Liver (tissue), 7 donors: ENCODE measurements at regions not wholly inside any gene's neighbourhood (a gene's known extent, or its start where the extent isn't known, plus 50 kb on each side); places are given as distances from the start of the nearest gene placed in this dataset.

Experiments used
- DNase-seq: peaks from one replicate; pipeline ENCODE4 v3.0.0-alpha.2; 2017; ENCODE audit warnings: low spot score
- H3K27ac ChIP-seq, 2 donors: one replicate each; pipeline ENCODE4 v1.7.0; 2013; ENCODE audit warnings: inconsistent platforms in 2 of 2, low read length in 2 of 2, control low read depth in 1 of 2, low read depth in 1 of 2, mild to moderate bottlenecking in 1 of 2
- H3K27me3 ChIP-seq, 4 donors: one replicate each; pipeline versions ENCODE4 v1.6.1 to v1.7.0; 2013; ENCODE audit warnings: low read length in 3 of 4, inconsistent platforms in 1 of 4, mild to moderate bottlenecking in 1 of 4, moderate library complexity in 1 of 4; ENCODE audit not compliant: control insufficient read depth in 4 of 4, insufficient read depth in 4 of 4
- H3K36me3 ChIP-seq, 4 donors: one replicate each; pipeline versions ENCODE4 v1.6.1 to v1.7.0; 2013; ENCODE audit warnings: low read length in 3 of 4, mild to moderate bottlenecking in 3 of 4, low read depth in 1 of 4, moderate library complexity in 1 of 4; ENCODE audit not compliant: control insufficient read depth in 4 of 4, insufficient read depth in 3 of 4
- H3K4me1 ChIP-seq, 4 donors: one replicate each; pipeline versions ENCODE4 v1.6.1 to v1.7.0; 2013; ENCODE audit warnings: low read length in 3 of 4, mild to moderate bottlenecking in 3 of 4, moderate library complexity in 1 of 4; ENCODE audit not compliant: control insufficient read depth in 4 of 4, insufficient read depth in 4 of 4
- H3K4me3 ChIP-seq, 3 donors: one replicate each; pipeline versions ENCODE4 v1.6.1 to v1.7.0; 2013; ENCODE audit warnings: low read length in 3 of 3, control low read depth in 1 of 3, low read depth in 1 of 3, mild to moderate bottlenecking in 1 of 3
- H3K9ac ChIP-seq, 2 donors: one replicate each; pipeline ENCODE4 v1.7.0; 2013; ENCODE audit warnings: low read length in 2 of 2, mild to moderate bottlenecking in 2 of 2, moderate library complexity in 2 of 2, control low read depth in 1 of 2, low read depth in 1 of 2
- H3K9me3 ChIP-seq, 4 donors: one replicate each; pipeline versions ENCODE4 v1.6.1 to v1.7.0; 2013; ENCODE audit warnings: low read length in 3 of 4; ENCODE audit not compliant: control insufficient read depth in 4 of 4
- EGR1 ChIP-seq, 2 donors: IDR thresholded peaks; 2 replicates each; pipeline ENCODE4 v1.6.1; 2016 to 2018; ENCODE audit warnings: antibody characterized with exemption in 2 of 2, low read depth in 2 of 2
- FOXA1 ChIP-seq: IDR thresholded peaks from 2 replicates; pipeline ENCODE4 v1.6.1; 2016; ENCODE audit warnings: antibody characterized with exemption
- FOXA2 ChIP-seq: IDR thresholded peaks from 2 replicates; pipeline ENCODE4 v1.6.1; 2016; ENCODE audit warnings: antibody characterized with exemption
- GABPA ChIP-seq, 2 donors: IDR thresholded peaks in 1 of 2; conservative IDR thresholded peaks in 1 of 2; 2 replicates each; pipeline ENCODE4 v1.6.1; 2016; ENCODE audit warnings: antibody characterized with exemption in 2 of 2, mild to moderate bottlenecking in 1 of 2, moderate library complexity in 1 of 2
- HNF4A ChIP-seq, 2 donors: conservative IDR thresholded peaks; 2 replicates each; pipeline ENCODE4 v1.6.1; 2016; ENCODE audit warnings: antibody characterized with exemption in 2 of 2, mild to moderate bottlenecking in 2 of 2
- HNF4G ChIP-seq: IDR thresholded peaks from 2 replicates; pipeline ENCODE4 v1.6.1; 2016; ENCODE audit warnings: antibody characterized with exemption
- JUND ChIP-seq, 2 donors: IDR thresholded peaks; 2 replicates each; pipeline ENCODE4 v1.6.1; 2016; ENCODE audit warnings: antibody characterized with exemption in 2 of 2
- NR2F2 ChIP-seq: IDR thresholded peaks from 2 replicates; pipeline ENCODE4 v1.6.1; 2016; ENCODE audit warnings: antibody characterized with exemption
- RAD21 ChIP-seq, 2 donors: IDR thresholded peaks; 2 replicates each; pipeline ENCODE4 v1.6.1; 2016; ENCODE audit warnings: antibody characterized with exemption in 2 of 2, mild to moderate bottlenecking in 2 of 2
- REST ChIP-seq: IDR thresholded peaks from 2 replicates; pipeline ENCODE4 v1.6.1; 2016; ENCODE audit warnings: antibody characterized with exemption, mild to moderate bottlenecking
- RXRA ChIP-seq, 2 donors: IDR thresholded peaks; 2 replicates each; pipeline ENCODE4 v1.6.1; 2017 to 2018; ENCODE audit warnings: antibody characterized with exemption in 2 of 2, mild to moderate bottlenecking in 1 of 2
- TAF1 ChIP-seq: conservative IDR thresholded peaks from 2 replicates; pipeline ENCODE4 v1.6.1; 2016; ENCODE audit warnings: antibody characterized with exemption, mild to moderate bottlenecking
- YY1 ChIP-seq: IDR thresholded peaks from 2 replicates; pipeline ENCODE4 v1.6.1; 2016; ENCODE audit warnings: antibody characterized with exemption, mild to moderate bottlenecking
- ZBTB33 ChIP-seq: IDR thresholded peaks from 2 replicates; pipeline ENCODE4 v1.6.1; 2016; ENCODE audit warnings: antibody characterized with exemption
- WGBS: extraction: QIAGEN DNeasy Blood & Tissue Kit; methylation state at CpG from one replicate; pipeline ENCODE4 v1.1.7; 2013; 5-methylcytosine and 5-hydroxymethylcytosine counted together
- TF ChIP-seq, protein P1 (sequence below): IDR thresholded peaks from 2 replicates; pipeline ENCODE4 v1.6.1; 2016; ENCODE audit warnings: antibody characterized with exemption
- TF ChIP-seq, protein P2 (sequence below): IDR thresholded peaks from 2 replicates; pipeline ENCODE4 v1.6.1; 2016; ENCODE audit warnings: antibody characterized with exemption
- donor health status: healthy.
- donor health status: healthy.
- donor health status: healthy.
- donor health status: healthy.

DNA sequence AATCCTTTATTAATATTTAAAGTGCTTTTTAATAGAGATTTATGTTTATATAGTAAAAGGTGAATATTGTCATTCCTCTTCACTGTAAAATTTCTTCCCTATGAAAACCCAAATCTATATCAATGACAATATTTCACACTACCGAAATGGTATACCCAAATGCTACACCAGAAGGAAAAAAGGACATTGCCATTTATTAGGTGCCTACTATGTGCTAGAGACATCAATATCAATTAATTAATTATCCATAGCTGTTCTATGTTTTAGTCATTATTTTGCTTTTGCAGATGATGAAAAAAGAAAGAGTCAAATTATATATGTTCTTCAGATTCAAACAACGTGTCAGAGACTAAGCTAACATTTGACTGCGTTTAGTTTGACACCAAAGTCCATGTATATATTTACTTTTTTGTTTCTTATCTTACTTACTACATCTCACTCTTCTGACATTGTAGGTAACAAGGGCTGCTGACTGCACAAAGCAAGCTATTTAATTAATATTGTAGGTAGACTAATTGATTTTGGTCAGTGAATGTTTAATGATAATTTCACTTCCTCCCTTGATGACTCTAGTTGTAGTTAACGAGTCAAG lies 614.0 kb upstream of the FOXG1 start:
- DNase-seq: no peak
- H3K9me3 ChIP-seq: peaks cover 0 to 1% (median 0%) of the 10 kb centered on the region in 4 donors
- no peak overlapping the region for H3K4me3 ChIP-seq
- H3K27me3 ChIP-seq: no peaks in the 10 kb centered on the region
- no peaks in the 10 kb centered on the region for H3K36me3 ChIP-seq
- H3K9ac ChIP-seq: no peak overlapping the region
- WGBS: 37% methylated on average over 4 of the region's 4 CpGs
- H3K27ac ChIP-seq: no peak overlapping the region
- H3K4me1 ChIP-seq: no peaks in the 10 kb centered on the region
- TF ChIP-seq GABPA (IDR thresholded peaks at IDR 0.05 in 1 of 2, conservative IDR thresholded peaks at IDR 0.05 in 1 of 2): no peak
- peak in 1 of 2 donors; percentile 10 for TF ChIP-seq HNF4A (conservative IDR thresholded peaks at IDR 0.05)

DNA sequence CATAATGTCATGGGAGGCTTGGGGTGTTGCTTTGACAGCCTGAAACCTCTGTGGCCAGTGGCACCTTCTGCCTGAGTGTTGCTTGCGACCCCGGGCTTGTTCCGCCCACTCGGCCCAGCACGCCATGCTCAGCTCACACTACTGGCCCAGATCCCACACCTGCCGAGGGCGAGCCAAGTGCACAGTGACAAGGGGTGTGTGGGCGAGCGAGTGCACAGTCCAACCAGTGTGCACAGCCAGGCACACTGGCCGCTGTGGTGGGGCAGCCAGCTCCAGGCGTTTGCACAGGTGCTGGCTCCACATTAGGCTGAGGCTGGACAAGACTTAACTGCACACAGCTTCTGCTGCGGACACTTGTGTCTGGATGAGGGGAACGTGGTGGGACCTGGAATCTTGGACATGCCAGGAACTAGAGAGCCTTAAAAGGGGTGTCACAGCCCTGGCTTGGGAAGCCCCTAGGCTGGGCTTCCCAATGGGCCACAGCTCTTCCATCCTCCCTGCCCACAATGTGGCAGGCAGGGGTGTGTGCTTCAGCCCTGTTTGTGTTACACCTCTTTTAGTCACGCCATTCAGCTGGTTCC lies 609.2 kb upstream of the FOXG1 start:
- TF ChIP-seq, protein P1, sequence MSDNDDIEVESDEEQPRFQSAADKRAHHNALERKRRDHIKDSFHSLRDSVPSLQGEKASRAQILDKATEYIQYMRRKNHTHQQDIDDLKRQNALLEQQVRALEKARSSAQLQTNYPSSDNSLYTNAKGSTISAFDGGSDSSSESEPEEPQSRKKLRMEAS: no peak
- no peak for TF ChIP-seq EGR1 (IDR thresholded peaks at IDR 0.05; ENCODE audit: low read depth in 2 of 2)
- TF ChIP-seq FOXA1: no peak
- no peak for TF ChIP-seq RXRA (IDR thresholded peaks at IDR 0.05)
- TF ChIP-seq GABPA (IDR thresholded peaks at IDR 0.05 in 1 of 2, conservative IDR thresholded peaks at IDR 0.05 in 1 of 2): no peak
- no peak for TF ChIP-seq JUND (IDR thresholded peaks at IDR 0.05)
- no peak for TF ChIP-seq HNF4G
- TF ChIP-seq FOXA2: no peak
- TF ChIP-seq RAD21 (IDR thresholded peaks at IDR 0.05): no peak
- no peak for TF ChIP-seq NR2F2
- TF ChIP-seq REST: no peak
- no peak for TF ChIP-seq HNF4A (conservative IDR thresholded peaks at IDR 0.05)
- TF ChIP-seq TAF1: no peak
- no peak for TF ChIP-seq YY1
- TF ChIP-seq ZBTB33: no peak
- TF ChIP-seq, protein P2, sequence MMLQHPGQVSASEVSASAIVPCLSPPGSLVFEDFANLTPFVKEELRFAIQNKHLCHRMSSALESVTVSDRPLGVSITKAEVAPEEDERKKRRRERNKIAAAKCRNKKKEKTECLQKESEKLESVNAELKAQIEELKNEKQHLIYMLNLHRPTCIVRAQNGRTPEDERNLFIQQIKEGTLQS: no peak
- no peak for DNase-seq
- 82% methylated on average over 14 of the region's 14 CpGs for WGBS
- Histone ChIP-seq H3K4me1 (no peaks in the 10 kb centered on the region), H3K27me3 (no peaks in the 10 kb centered on the region), H3K9ac (no peak overlapping the region), H3K27ac (no peak overlapping the region), H3K9me3 (no peaks in the 10 kb centered on the region), H3K4me3 (no peak overlapping the region), H3K36me3 (no peaks in the 10 kb centered on the region)
